Body of pancreas (tissue), 4 donors: ENCODE measurements at regions not wholly inside any gene's neighbourhood (a gene's known extent, or its start where the extent isn't known, plus 50 kb on each side); places are given as distances from the start of the nearest gene placed in this dataset.

Experiments used
- ATAC-seq: fragments of 150-250 bp; one replicate; pipeline ENCODE4 v1.9.1; 2016
- DNase-seq, 4 donors: peaks; one replicate each; pipeline ENCODE4 v3.0.0-alpha.2; 2019
- H3K27ac ChIP-seq, 4 donors: fragments of 200-600 bp; sonication (generic); 1 replicate in 3 of 4; 2 replicates in 1 of 4; pipeline versions ENCODE4 v1.5.1 to v1.6.1; 2016 to 2019; ENCODE audit warnings: mild to moderate bottlenecking in 1 of 4, mixed read lengths in 1 of 4, moderate library complexity in 1 of 4
- H3K27me3 ChIP-seq, 2 donors: fragments of 200-600 bp; sonication (generic); one replicate each; pipeline ENCODE4 v1.6.0; 2016; ENCODE audit warnings: mild to moderate bottlenecking in 1 of 2
- H3K36me3 ChIP-seq, 2 donors: fragments of 200-600 bp; sonication (generic); replicated peaks in 1 of 2; 2 replicates each; pipeline ENCODE4 v1.5.1; 2016; ENCODE audit warnings: low read depth in 2 of 2; ENCODE audit not compliant: insufficient read depth in 1 of 2
- H3K4me1 ChIP-seq: fragments of 200-600 bp; sonication (generic); one replicate; pipeline ENCODE4 v1.6.0; 2016
- H3K4me3 ChIP-seq, 2 donors: fragments of 200-600 bp; sonication (generic); 1 replicate in 1 of 2; 2 replicates in 1 of 2; pipeline ENCODE4 v1.5.1; 2016 to 2019
- H3K9me3 ChIP-seq, 3 donors: fragments of 200-600 bp; sonication (generic); 1 replicate in 2 of 3; 2 replicates in 1 of 3; pipeline ENCODE4 v1.5.1; 2016
- POLR2A ChIP-seq, 3 donors: fragments of 450-650 bp; IDR thresholded peaks; one replicate each; pipeline ENCODE4 v1.6.1; 2016; ENCODE audit warnings: antibody characterized with exemption in 3 of 3, mild to moderate bottlenecking in 2 of 3
- WGBS, 2 donors: methylation state at CpG; one replicate each; pipeline ENCODE4 v1.1.5; 2017; 5-methylcytosine and 5-hydroxymethylcytosine counted together
- intact Hi-C: fragments of 100-400 bp; cut with DNase I; formaldehyde crosslinking; loops from one replicate; pipeline ENCODE4 v1.15.1; 2023
- TF ChIP-seq, protein P1 (sequence below), 7 experiments: fragments of 450-650 bp in 4 of 7; fragments of 200-600 bp in 3 of 7; sonication (generic) in 3 of 7; IDR thresholded peaks; one replicate each; pipeline ENCODE4 v1.5.1; 2016 to 2019; ENCODE audit warnings: antibody characterized with exemption in 7 of 7

GRCh38 chr3:16811950-16812349, 72.8 kb upstream of the PLCL2 start:
- intact Hi-C loops: no loop called here
- no peak for DNase-seq
- ATAC-seq: no peak
- TF ChIP-seq POLR2A (IDR thresholded peaks at IDR 0.05): no peak
- TF ChIP-seq, protein P1, sequence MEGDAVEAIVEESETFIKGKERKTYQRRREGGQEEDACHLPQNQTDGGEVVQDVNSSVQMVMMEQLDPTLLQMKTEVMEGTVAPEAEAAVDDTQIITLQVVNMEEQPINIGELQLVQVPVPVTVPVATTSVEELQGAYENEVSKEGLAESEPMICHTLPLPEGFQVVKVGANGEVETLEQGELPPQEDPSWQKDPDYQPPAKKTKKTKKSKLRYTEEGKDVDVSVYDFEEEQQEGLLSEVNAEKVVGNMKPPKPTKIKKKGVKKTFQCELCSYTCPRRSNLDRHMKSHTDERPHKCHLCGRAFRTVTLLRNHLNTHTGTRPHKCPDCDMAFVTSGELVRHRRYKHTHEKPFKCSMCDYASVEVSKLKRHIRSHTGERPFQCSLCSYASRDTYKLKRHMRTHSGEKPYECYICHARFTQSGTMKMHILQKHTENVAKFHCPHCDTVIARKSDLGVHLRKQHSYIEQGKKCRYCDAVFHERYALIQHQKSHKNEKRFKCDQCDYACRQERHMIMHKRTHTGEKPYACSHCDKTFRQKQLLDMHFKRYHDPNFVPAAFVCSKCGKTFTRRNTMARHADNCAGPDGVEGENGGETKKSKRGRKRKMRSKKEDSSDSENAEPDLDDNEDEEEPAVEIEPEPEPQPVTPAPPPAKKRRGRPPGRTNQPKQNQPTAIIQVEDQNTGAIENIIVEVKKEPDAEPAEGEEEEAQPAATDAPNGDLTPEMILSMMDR (IDR thresholded peaks at IDR 0.05): no peak
- H3K36me3 ChIP-seq: no peaks in the 10 kb centered on the region
- WGBS, 2 donors: 83 to 100% methylated on average over 1 of the region's 1 CpG
- no peaks in the 10 kb centered on the region for H3K27me3 ChIP-seq
- H3K27ac ChIP-seq: no peak overlapping the region
- no peaks in the 10 kb centered on the region for H3K4me1 ChIP-seq
- H3K4me3 ChIP-seq: no peak overlapping the region
- no peaks in the 10 kb centered on the region for H3K9me3 ChIP-seq

DNA sequence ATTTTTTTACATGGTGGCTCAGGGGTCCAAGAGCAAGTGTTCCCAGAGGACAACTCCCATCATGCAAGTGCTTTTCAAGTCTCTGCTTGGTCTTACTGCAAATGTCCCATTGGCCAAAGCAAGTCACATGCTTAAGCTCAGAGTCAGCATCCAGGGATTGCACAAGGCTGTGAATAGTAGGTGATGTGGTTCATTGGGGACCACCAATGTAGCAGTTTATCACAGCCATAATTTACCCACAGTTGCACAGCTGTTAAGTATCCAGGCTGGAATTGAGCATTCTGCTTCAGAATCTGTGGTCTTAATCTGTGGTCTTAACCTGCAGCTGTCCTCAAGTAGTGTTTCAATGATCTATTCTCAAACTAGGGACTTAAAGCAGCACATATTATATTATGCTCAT, 71.4 kb upstream of the PLCL2 start:
- no peak for TF ChIP-seq POLR2A (IDR thresholded peaks at IDR 0.05)
- TF ChIP-seq, protein P1 (IDR thresholded peaks at IDR 0.05): no peak
- DNase-seq (no peak), ATAC-seq (no peak)
- no peak overlapping the region for H3K4me3 ChIP-seq
- no peak overlapping the region for H3K27ac ChIP-seq
- H3K36me3 ChIP-seq: no peaks in the 10 kb centered on the region
- no peaks in the 10 kb centered on the region for H3K27me3 ChIP-seq
- intact Hi-C loops: no loop called here
- H3K4me1 ChIP-seq: no peaks in the 10 kb centered on the region
- no peaks in the 10 kb centered on the region for H3K9me3 ChIP-seq

GRCh38 chr3:16816048-16816780, 68.5 kb upstream of the PLCL2 start:
- WGBS, 2 donors: 60 to 78% methylated on average over 4 of the region's 4 CpGs
- DNase-seq: no peak
- no peaks in the 10 kb centered on the region for H3K4me1 ChIP-seq

GRCh38 chr3:16817197-16817596, 67.6 kb upstream of the PLCL2 start:
- intact Hi-C loops: no loop called here
- ATAC-seq: no peak
- no peaks in the 10 kb centered on the region for H3K9me3 ChIP-seq

More at GRCh38 chr3:16816048-16816780, 68.5 kb upstream of the PLCL2 start:
- H3K4me3 ChIP-seq: no peak overlapping the region
- H3K36me3 ChIP-seq: no peaks in the 10 kb centered on the region
- TF ChIP-seq POLR2A (IDR thresholded peaks at IDR 0.05): no peak
- TF ChIP-seq, protein P1 (IDR thresholded peaks at IDR 0.05): no peak
- ATAC-seq: no peak
- no peaks in the 10 kb centered on the region for H3K9me3 ChIP-seq
- H3K27ac ChIP-seq: no peak overlapping the region
- H3K27me3 ChIP-seq: no peaks in the 10 kb centered on the region
- intact Hi-C loops: no loop called here

More at GRCh38 chr3:16817197-16817596, 67.6 kb upstream of the PLCL2 start:
- H3K4me3 ChIP-seq: no peak overlapping the region
- DNase-seq: no peak
- no peak overlapping the region for H3K27ac ChIP-seq
- TF ChIP-seq, protein P1 (IDR thresholded peaks at IDR 0.05): no peak
- no peak for TF ChIP-seq POLR2A (IDR thresholded peaks at IDR 0.05)
- 68 to 83% methylated on average over 2 of the region's 2 CpGs for WGBS, 2 donors
- no peaks in the 10 kb centered on the region for H3K4me1 ChIP-seq
- no peaks in the 10 kb centered on the region for H3K27me3 ChIP-seq
- H3K36me3 ChIP-seq: no peaks in the 10 kb centered on the region
